Smooth muscle cell (in vitro differentiated cells): ENCODE measurements at regions not wholly inside any gene's neighbourhood (a gene's known extent, or its start where the extent isn't known, plus 50 kb on each side); places are given as distances from the start of the nearest gene placed in this dataset.

ENCODE experiments used
- DNase-seq: peaks from one replicate; lab custom pipeline; 2025; ENCODE audit not compliant: unreplicated experiment; lab: John Stamatoyannopoulos, UW
- H2AFZ ChIP-seq: fragments of 200-600 bp; sonication (generic); 2 replicates; pipeline ENCODE4 v1.6.0; 2016; ENCODE audit warnings: antibody characterized with exemption, low read depth, mild to moderate bottlenecking
- H3F3A ChIP-seq: fragments of 200-600 bp; sonication (generic); 2 replicates; pipeline ENCODE4 v1.6.0; 2017; ENCODE audit warnings: antibody characterized with exemption, low read depth
- H3K27ac ChIP-seq: fragments of 200-600 bp; sonication (generic); 2 replicates; pipeline ENCODE4 v1.5.1; 2016; ENCODE audit warnings: low read depth, mild to moderate bottlenecking
- H3K27me3 ChIP-seq: fragments of 200-600 bp; sonication (generic); 2 replicates; pipeline ENCODE4 v1.6.1; 2016; ENCODE audit warnings: low read depth, mild to moderate bottlenecking
- H3K36me3 ChIP-seq: fragments of 200-600 bp; sonication (generic); 2 replicates; pipeline ENCODE4 v1.5.1; 2016; ENCODE audit warnings: low read depth
- H3K4me1 ChIP-seq: fragments of 200-600 bp; sonication (generic); 2 replicates; pipeline ENCODE4 v1.5.1; 2016; ENCODE audit warnings: low read depth
- H3K4me2 ChIP-seq: fragments of 200-600 bp; sonication (generic); 2 replicates; pipeline ENCODE4 v1.6.0; 2016; ENCODE audit warnings: mild to moderate bottlenecking
- H3K4me3 ChIP-seq: fragments of 200-600 bp; sonication (generic); 2 replicates; pipeline ENCODE4 v1.5.1; 2016; ENCODE audit warnings: mild to moderate bottlenecking
- H3K79me2 ChIP-seq: fragments of 200-600 bp; sonication (generic); 2 replicates; pipeline ENCODE4 v1.6.0; 2016; ENCODE audit warnings: low read depth, mild to moderate bottlenecking
- H3K9ac ChIP-seq: fragments of 200-600 bp; sonication (generic); 2 replicates; pipeline ENCODE4 v1.6.0; 2016; ENCODE audit warnings: low read depth
- H3K9me3 ChIP-seq: fragments of 200-600 bp; sonication (generic); replicated peaks from 2 replicates; pipeline ENCODE4 v1.5.1; 2016; ENCODE audit warnings: low read depth
- H4K20me1 ChIP-seq: fragments of 200-600 bp; sonication (generic); 2 replicates; pipeline ENCODE4 v1.6.0; 2016; ENCODE audit warnings: low read depth
- WGBS: methylation state at CpG from one replicate; pipeline ENCODE4 v1.1.7; 2016; ENCODE audit warnings: low lambda C conversion rate; 5-methylcytosine and 5-hydroxymethylcytosine counted together
- TF ChIP-seq, protein P1 (sequence below): fragments of 200-600 bp; sonication (generic); IDR thresholded peaks from 2 replicates; pipeline ENCODE4 v1.5.1; 2017; ENCODE audit warnings: borderline replicate concordance, mild to moderate bottlenecking, antibody characterized with exemption; ENCODE audit not compliant: insufficient read depth, poor library complexity, severe bottlenecking

DNA sequence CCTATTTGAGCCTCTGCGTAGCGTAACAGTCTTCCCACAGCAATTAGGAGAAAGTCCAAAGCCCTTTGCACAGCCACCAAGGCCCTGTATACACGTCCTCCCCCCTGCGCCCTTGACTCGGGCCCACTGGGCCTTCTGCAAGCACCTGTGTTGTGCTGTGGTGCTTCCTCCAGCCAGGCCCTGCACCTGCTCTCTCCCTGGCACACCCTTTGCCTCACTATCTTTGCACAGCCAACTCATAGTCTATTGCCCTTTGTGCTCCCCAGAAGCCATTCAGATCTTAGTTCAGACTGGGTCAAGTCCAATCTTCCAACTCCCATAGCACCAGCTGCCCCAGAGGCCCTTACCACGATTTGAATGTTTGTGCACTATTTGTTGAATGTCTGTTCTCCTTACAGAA lies 271.6 kb upstream of the MGAT5 start:
- 85% methylated on average over 6 of the region's 6 CpGs for WGBS
- Histone ChIP-seq H3K4me3 (no peak overlapping the region), H3F3A (peaks cover 9% of the 10 kb centered on the region), H2AFZ (no peak overlapping the region), H3K79me2 (no peaks in the 10 kb centered on the region), H3K27ac (no peak overlapping the region), H3K36me3 (no peaks in the 10 kb centered on the region), H3K9me3 (no peaks in the 10 kb centered on the region), H3K4me1 (peaks cover 11% of the 10 kb centered on the region), H3K4me2 (no peak overlapping the region), H4K20me1 (no peaks in the 10 kb centered on the region), H3K27me3 (no peaks in the 10 kb centered on the region), H3K9ac (no peak overlapping the region)
- TF ChIP-seq, protein P1, sequence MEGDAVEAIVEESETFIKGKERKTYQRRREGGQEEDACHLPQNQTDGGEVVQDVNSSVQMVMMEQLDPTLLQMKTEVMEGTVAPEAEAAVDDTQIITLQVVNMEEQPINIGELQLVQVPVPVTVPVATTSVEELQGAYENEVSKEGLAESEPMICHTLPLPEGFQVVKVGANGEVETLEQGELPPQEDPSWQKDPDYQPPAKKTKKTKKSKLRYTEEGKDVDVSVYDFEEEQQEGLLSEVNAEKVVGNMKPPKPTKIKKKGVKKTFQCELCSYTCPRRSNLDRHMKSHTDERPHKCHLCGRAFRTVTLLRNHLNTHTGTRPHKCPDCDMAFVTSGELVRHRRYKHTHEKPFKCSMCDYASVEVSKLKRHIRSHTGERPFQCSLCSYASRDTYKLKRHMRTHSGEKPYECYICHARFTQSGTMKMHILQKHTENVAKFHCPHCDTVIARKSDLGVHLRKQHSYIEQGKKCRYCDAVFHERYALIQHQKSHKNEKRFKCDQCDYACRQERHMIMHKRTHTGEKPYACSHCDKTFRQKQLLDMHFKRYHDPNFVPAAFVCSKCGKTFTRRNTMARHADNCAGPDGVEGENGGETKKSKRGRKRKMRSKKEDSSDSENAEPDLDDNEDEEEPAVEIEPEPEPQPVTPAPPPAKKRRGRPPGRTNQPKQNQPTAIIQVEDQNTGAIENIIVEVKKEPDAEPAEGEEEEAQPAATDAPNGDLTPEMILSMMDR: no peak
- DNase-seq: no peak

DNA sequence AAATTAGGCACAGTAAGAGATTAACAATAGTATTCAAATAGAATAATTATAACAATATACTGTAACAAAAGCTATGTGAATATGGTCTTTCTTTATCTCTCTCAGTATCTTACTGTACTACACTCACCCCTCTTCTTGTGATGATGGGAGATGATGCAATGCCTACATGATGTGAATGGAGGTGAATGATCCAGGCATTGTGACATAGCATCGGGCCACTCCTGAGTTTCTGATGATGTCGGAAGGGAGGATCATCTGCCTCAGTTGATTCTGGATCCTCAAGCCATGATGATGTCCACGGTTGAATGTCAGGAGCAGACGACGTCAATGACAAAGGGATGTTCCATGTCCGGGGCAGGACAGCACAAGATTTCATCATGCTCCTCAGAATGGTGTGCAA lies 268.3 kb upstream of the MGAT5 start:
- H3K9ac ChIP-seq: no peak overlapping the region
- no peaks in the 10 kb centered on the region for H3K79me2 ChIP-seq
- no peak overlapping the region for H2AFZ ChIP-seq
- H3K36me3 ChIP-seq: no peaks in the 10 kb centered on the region
- H3K9me3 ChIP-seq: no peaks in the 10 kb centered on the region
- H3F3A ChIP-seq: peaks cover 9% of the 10 kb centered on the region
- DNase-seq: no peak
- H3K27me3 ChIP-seq: no peaks in the 10 kb centered on the region
- WGBS: 97% methylated on average over 6 of the region's 6 CpGs
- peaks cover 11% of the 10 kb centered on the region for H3K4me1 ChIP-seq
- no peaks in the 10 kb centered on the region for H4K20me1 ChIP-seq
- TF ChIP-seq, protein P1: no peak
- peak overlapping the region; percentile 63 for H3K4me2 ChIP-seq
- no peak overlapping the region for H3K4me3 ChIP-seq
- no peak overlapping the region for H3K27ac ChIP-seq

DNA sequence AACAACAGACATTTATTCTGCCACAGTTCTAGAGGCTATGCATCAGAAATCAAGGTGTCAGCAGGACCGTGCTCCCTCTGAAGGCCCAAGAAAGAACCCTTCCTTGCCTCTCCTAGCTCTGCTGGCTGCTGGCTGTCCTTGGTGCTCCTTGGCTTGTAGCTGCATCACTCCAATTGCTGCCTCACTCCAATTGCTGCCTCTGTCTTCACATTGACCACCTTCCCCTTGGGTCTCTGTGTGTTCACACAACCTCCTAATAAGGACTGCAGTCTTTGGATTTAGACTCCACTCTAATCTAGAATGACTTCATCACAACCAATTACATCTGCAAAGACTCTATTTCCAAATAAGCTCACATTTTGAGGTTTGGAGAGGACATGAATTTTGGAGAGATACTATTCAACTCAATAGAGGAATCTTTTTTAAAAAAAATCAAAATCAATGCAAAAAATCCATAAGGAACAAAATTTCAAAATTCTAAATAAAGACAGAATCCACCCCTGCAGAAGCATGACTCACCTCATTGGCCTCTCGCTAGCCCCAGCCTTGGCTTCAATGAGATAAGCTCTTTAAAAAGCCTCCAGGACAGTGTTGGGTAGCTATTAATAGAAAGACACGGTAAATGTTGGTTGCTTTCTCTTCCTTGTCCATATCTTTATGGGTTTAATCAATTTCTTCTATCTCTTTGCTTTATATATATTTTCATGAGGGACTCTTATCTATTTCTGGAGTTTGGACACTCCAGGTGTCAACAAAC lies 267.6 kb upstream of the MGAT5 start:
- no peaks in the 10 kb centered on the region for H4K20me1 ChIP-seq
- no peak overlapping the region for H3K4me3 ChIP-seq
- DNase-seq: no peak
- TF ChIP-seq, protein P1: no peak
- H3K4me1 ChIP-seq: peaks cover 11% of the 10 kb centered on the region
- H3K36me3 ChIP-seq: no peaks in the 10 kb centered on the region
- no peak overlapping the region for H3K9ac ChIP-seq
- H2AFZ ChIP-seq: no peak overlapping the region
- no peak overlapping the region for H3K27ac ChIP-seq
- peaks cover 9% of the 10 kb centered on the region for H3F3A ChIP-seq
- H3K79me2 ChIP-seq: no peaks in the 10 kb centered on the region
- no peaks in the 10 kb centered on the region for H3K9me3 ChIP-seq
- H3K27me3 ChIP-seq: no peaks in the 10 kb centered on the region
- WGBS: 32% methylated on average over 3 of the region's 3 CpGs
- H3K4me2 ChIP-seq: peak overlapping the region; percentile 63
